ENCODE measurements at regions not wholly inside any gene's neighbourhood (a gene's known extent, or its start where the extent isn't known, plus 50 kb on each side); places are given as distances from the start of the nearest gene placed in this dataset.

- no peak for TF ChIP-seq CTCF (IDR thresholded peaks at IDR 0.05)
- Mint-ChIP-seq H3K4me3 (ENCODE audit: unreplicated experiment) (no peak overlapping the region), H3K9me3 (ENCODE audit: unreplicated experiment) (no peaks in the 10 kb centered on the region), H3K27me3 (ENCODE audit: unreplicated experiment) (no peaks in the 10 kb centered on the region), H3K36me3 (ENCODE audit: unreplicated experiment) (no peaks in the 10 kb centered on the region), H3K27ac (ENCODE audit: unreplicated experiment) (no peak overlapping the region), H3K4me1 (ENCODE audit: unreplicated experiment) (no peaks in the 10 kb centered on the region)
- no peak for DNase-seq (ENCODE audit: extremely low spot score, unreplicated experiment)
Observed at GRCh38 chr14:86363047-86363446, 833.1 kb downstream of the FLRT2 start.

- Mint-ChIP-seq H3K36me3 (ENCODE audit: unreplicated experiment) (no peaks in the 10 kb centered on the region), H3K27me3 (ENCODE audit: unreplicated experiment) (no peaks in the 10 kb centered on the region), H3K9me3 (ENCODE audit: unreplicated experiment) (no peaks in the 10 kb centered on the region), H3K27ac (ENCODE audit: unreplicated experiment) (no peak overlapping the region), H3K4me3 (ENCODE audit: unreplicated experiment) (no peak overlapping the region), H3K4me1 (ENCODE audit: unreplicated experiment) (no peaks in the 10 kb centered on the region)
- no peak for DNase-seq (ENCODE audit: extremely low spot score, unreplicated experiment)
- TF ChIP-seq CTCF (IDR thresholded peaks at IDR 0.05): no peak
Observed at GRCh38 chr14:86357876-86358275, 827.9 kb downstream of the FLRT2 start.

GRCh38 chr14:86357119-86357518, 827.2 kb downstream of the FLRT2 start:
- H3K27ac Mint-ChIP-seq (ENCODE audit: unreplicated experiment): no peak overlapping the region
- no peak for TF ChIP-seq CTCF (IDR thresholded peaks at IDR 0.05)
- no peak overlapping the region for H3K4me3 Mint-ChIP-seq (ENCODE audit: unreplicated experiment)
- DNase-seq (ENCODE audit: extremely low spot score, unreplicated experiment): no peak
- H3K4me1 Mint-ChIP-seq (ENCODE audit: unreplicated experiment): no peaks in the 10 kb centered on the region
- no peaks in the 10 kb centered on the region for H3K36me3 Mint-ChIP-seq (ENCODE audit: unreplicated experiment)
- no peaks in the 10 kb centered on the region for H3K27me3 Mint-ChIP-seq (ENCODE audit: unreplicated experiment)
- no peaks in the 10 kb centered on the region for H3K9me3 Mint-ChIP-seq (ENCODE audit: unreplicated experiment)

GRCh38 chr14:86346818-86347384, 817.0 kb downstream of the FLRT2 start:
- no peaks in the 10 kb centered on the region for H3K36me3 Mint-ChIP-seq (ENCODE audit: unreplicated experiment)
- no peaks in the 10 kb centered on the region for H3K27me3 Mint-ChIP-seq (ENCODE audit: unreplicated experiment)

GRCh38 chr14:86334355-86334754, 804.4 kb downstream of the FLRT2 start:
- no peak for DNase-seq (ENCODE audit: extremely low spot score, unreplicated experiment)
- no peak for TF ChIP-seq CTCF (IDR thresholded peaks at IDR 0.05)
- peaks cover 4% of the 10 kb centered on the region for H3K9me3 Mint-ChIP-seq (ENCODE audit: unreplicated experiment)
- no peak overlapping the region for H3K4me3 Mint-ChIP-seq (ENCODE audit: unreplicated experiment)
- H3K27me3 Mint-ChIP-seq (ENCODE audit: unreplicated experiment): no peaks in the 10 kb centered on the region
- H3K36me3 Mint-ChIP-seq (ENCODE audit: unreplicated experiment): no peaks in the 10 kb centered on the region
- H3K27ac Mint-ChIP-seq (ENCODE audit: unreplicated experiment): no peak overlapping the region
- peaks cover 7% of the 10 kb centered on the region for H3K4me1 Mint-ChIP-seq (ENCODE audit: unreplicated experiment)

More at GRCh38 chr14:86346818-86347384, 817.0 kb downstream of the FLRT2 start:
- peaks cover 8% of the 10 kb centered on the region for H3K4me1 Mint-ChIP-seq (ENCODE audit: unreplicated experiment)
- no peak overlapping the region for H3K4me3 Mint-ChIP-seq (ENCODE audit: unreplicated experiment)
- no peak overlapping the region for H3K27ac Mint-ChIP-seq (ENCODE audit: unreplicated experiment)
- peaks cover 16% of the 10 kb centered on the region for H3K9me3 Mint-ChIP-seq (ENCODE audit: unreplicated experiment)
- TF ChIP-seq CTCF (IDR thresholded peaks at IDR 0.05): no peak
- DNase-seq (ENCODE audit: extremely low spot score, unreplicated experiment): no peak

Measured in osteocyte (in vitro differentiated cells).